Mesenchymal stem cell (in vitro differentiated cells and primary cell): ENCODE measurements at regions not wholly inside any gene's neighbourhood (a gene's known extent, or its start where the extent isn't known, plus 50 kb on each side); places are given as distances from the start of the nearest gene placed in this dataset.

ENCODE experiments used
- DNase-seq: peaks from one replicate; pipeline ENCODE4 v3.0.0-alpha.2; 2013
- H2AFZ ChIP-seq: one replicate; pipeline ENCODE4 v1.6.1; 2013; ENCODE audit warnings: low read depth, mild to moderate bottlenecking, control low read depth, inconsistent platforms, low read length, moderate library complexity
- H2AK5ac ChIP-seq: 2 replicates; pipeline ENCODE4 v1.6.1; 2013; ENCODE audit warnings: low read length, moderate library complexity, mild to moderate bottlenecking, inconsistent platforms; ENCODE audit not compliant: severe bottlenecking
- H2BK120ac ChIP-seq: one replicate; pipeline ENCODE4 v1.6.1; 2013; ENCODE audit warnings: low read depth, mild to moderate bottlenecking, inconsistent platforms, low read length, moderate library complexity
- H2BK12ac ChIP-seq, 2 experiments: one replicate each; pipeline ENCODE4 v1.6.1; 2013; ENCODE audit warnings: inconsistent platforms in 2 of 2, low read length in 2 of 2, mild to moderate bottlenecking in 2 of 2, moderate library complexity in 2 of 2, control low read depth in 1 of 2
- H2BK15ac ChIP-seq: one replicate; pipeline ENCODE4 v1.6.1; 2013; ENCODE audit warnings: mild to moderate bottlenecking, low read depth, inconsistent platforms; ENCODE audit not compliant: poor library complexity, severe bottlenecking
- H2BK5ac ChIP-seq: 2 replicates; pipeline ENCODE4 v1.6.1; 2013; ENCODE audit warnings: low read depth, mild to moderate bottlenecking, low read length, control low read depth, inconsistent platforms; ENCODE audit not compliant: poor library complexity, severe bottlenecking
- H3K14ac ChIP-seq, 2 experiments: one replicate each; pipeline ENCODE4 v1.6.1; 2013; ENCODE audit warnings: inconsistent platforms in 2 of 2, low read length in 2 of 2, control low read depth in 1 of 2, mild to moderate bottlenecking in 1 of 2, moderate library complexity in 1 of 2
- H3K18ac ChIP-seq, 2 experiments: one replicate each; pipeline ENCODE4 v1.6.1; 2013; ENCODE audit warnings: inconsistent platforms in 2 of 2, low read length in 2 of 2, control low read depth in 1 of 2, low read depth in 1 of 2, mild to moderate bottlenecking in 1 of 2
- H3K23ac ChIP-seq, 2 experiments: one replicate each; pipeline ENCODE4 v1.6.1; 2013; ENCODE audit warnings: inconsistent platforms in 2 of 2, low read length in 2 of 2, mild to moderate bottlenecking in 2 of 2, moderate library complexity in 2 of 2, control low read depth in 1 of 2
- H3K27ac ChIP-seq: 2 replicates; pipeline ENCODE4 v1.5.1; 2013; ENCODE audit warnings: mild to moderate bottlenecking, moderate library complexity, low read length, control low read depth, inconsistent platforms; ENCODE audit not compliant: poor library complexity, severe bottlenecking
- H3K27me3 ChIP-seq, 2 experiments: 2 replicates each; pipeline versions ENCODE4 v1.6.1 to v1.7.0; 2013; ENCODE audit warnings: low read length in 2 of 2, mild to moderate bottlenecking in 2 of 2, moderate library complexity in 2 of 2, control low read depth in 1 of 2, inconsistent platforms in 1 of 2; ENCODE audit not compliant: control insufficient read depth in 1 of 2, insufficient read depth in 1 of 2
- H3K36me3 ChIP-seq, 2 experiments: 2 replicates each; pipeline versions ENCODE4 v1.6.1 to v1.7.0; 2013; ENCODE audit warnings: low read length in 2 of 2, control low read depth in 1 of 2, inconsistent platforms in 1 of 2, low read depth in 1 of 2, mild to moderate bottlenecking in 1 of 2; ENCODE audit not compliant: insufficient read depth in 2 of 2, control insufficient read depth in 1 of 2
- H3K4ac ChIP-seq, 2 experiments: one replicate each; pipeline ENCODE4 v1.6.1; 2013; ENCODE audit warnings: inconsistent platforms in 2 of 2, low read length in 2 of 2, mild to moderate bottlenecking in 2 of 2, moderate library complexity in 2 of 2, control low read depth in 1 of 2, low read depth in 1 of 2
- H3K4me1 ChIP-seq: 2 replicates; pipeline ENCODE4 v1.6.1; 2013; ENCODE audit warnings: low read depth, low read length, control low read depth; ENCODE audit not compliant: control insufficient read depth, insufficient read depth
- H3K4me2 ChIP-seq: 2 replicates; pipeline ENCODE4 v1.6.1; 2013; ENCODE audit warnings: low read length, mild to moderate bottlenecking, inconsistent platforms; ENCODE audit not compliant: poor library complexity, severe bottlenecking
- H3K4me3 ChIP-seq, 2 experiments: 2 replicates each; pipeline versions ENCODE4 v1.5.1 to v1.7.0; 2013; ENCODE audit warnings: low read length in 2 of 2, mild to moderate bottlenecking in 2 of 2, control low read depth in 1 of 2, low read depth in 1 of 2; ENCODE audit not compliant: insufficient read depth in 1 of 2
- H3K79me1 ChIP-seq: replicated peaks from 2 replicates; pipeline ENCODE4 v1.6.1; 2013; ENCODE audit warnings: mild to moderate bottlenecking, control low read depth, low read length, inconsistent platforms; ENCODE audit not compliant: poor library complexity, severe bottlenecking
- H3K9ac ChIP-seq: 2 replicates; pipeline ENCODE4 v1.7.0; 2013; ENCODE audit warnings: mild to moderate bottlenecking, low read length, moderate library complexity
- H3K9me3 ChIP-seq: 2 replicates; pipeline ENCODE4 v1.7.0; 2013; ENCODE audit warnings: mild to moderate bottlenecking, low read length; ENCODE audit not compliant: control insufficient read depth
- H4K8ac ChIP-seq: one replicate; pipeline ENCODE4 v1.6.1; 2013; ENCODE audit warnings: inconsistent platforms, mild to moderate bottlenecking, low read length, moderate library complexity
- H4K91ac ChIP-seq: one replicate; pipeline ENCODE4 v1.6.1; 2013; ENCODE audit warnings: mild to moderate bottlenecking, low read length, inconsistent platforms
- WGBS: methylation state at CpG from one replicate; pipeline ENCODE4 v1.1.7; 2013; ENCODE audit warnings: mixed read lengths; 5-methylcytosine and 5-hydroxymethylcytosine counted together

DNA sequence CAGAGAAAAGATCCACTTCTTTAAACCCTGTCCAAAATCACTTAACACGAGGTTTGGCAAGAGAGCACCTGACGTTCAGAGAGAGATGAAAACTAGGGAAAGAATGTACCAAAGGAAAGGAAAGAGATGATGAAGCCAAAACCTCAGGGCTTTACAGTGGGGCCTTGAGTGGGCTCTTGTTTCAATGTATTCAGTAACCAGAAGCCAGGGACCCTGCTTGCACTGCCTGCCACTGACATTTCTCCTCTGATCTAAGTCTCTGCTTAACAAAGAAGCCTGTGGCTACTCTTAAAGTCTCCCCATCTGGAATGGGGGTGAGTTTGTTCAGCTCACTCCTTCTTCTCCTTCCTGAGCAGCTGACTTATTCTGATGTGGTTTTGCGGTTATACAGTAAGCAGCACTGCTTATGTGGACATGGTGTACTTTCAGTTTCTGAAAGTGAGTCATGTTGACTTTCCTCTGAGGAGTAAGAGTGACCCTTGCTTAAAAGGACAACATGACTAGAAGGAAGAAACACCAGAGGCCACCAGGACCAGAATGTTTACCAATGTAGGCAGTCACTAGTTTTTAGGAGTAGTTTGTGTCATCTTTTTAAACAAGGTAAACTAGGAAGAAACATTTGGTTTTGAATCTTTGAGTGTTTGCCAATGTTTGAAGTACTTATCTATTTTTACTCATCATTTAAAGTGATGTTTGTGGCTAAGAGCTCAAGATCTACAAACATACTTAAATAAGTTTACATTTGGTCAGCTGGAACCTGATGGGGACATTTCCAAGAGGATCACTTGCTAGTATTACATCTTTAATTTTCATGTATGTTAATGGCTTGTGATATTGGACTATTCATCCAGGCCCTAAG lies 87.4 kb downstream of the FASLG start:
- no peak overlapping the region for H4K91ac ChIP-seq
- H3K4me1 ChIP-seq: peaks cover 6% of the 10 kb centered on the region
- H3K14ac ChIP-seq: no peak overlapping the region
- H4K8ac ChIP-seq: no peak overlapping the region
- H2BK15ac ChIP-seq: no peak overlapping the region
- no peak overlapping the region for H3K23ac ChIP-seq
- H2BK12ac ChIP-seq: no peak overlapping the region
- 0% methylated on average over 3 of the region's 3 CpGs for WGBS
- H2AK5ac ChIP-seq: no peak overlapping the region
- peak overlapping the region; percentile 75 for H3K27ac ChIP-seq
- H2BK5ac ChIP-seq: no peak overlapping the region
- H3K18ac ChIP-seq: no peak overlapping the region
- peak overlapping the region; percentile 66 for H2BK120ac ChIP-seq
- no peaks in the 10 kb centered on the region for H3K79me1 ChIP-seq
- H3K4me3 ChIP-seq: peak overlapping the region in 1 of 2 experiments; percentile 37
- no peaks in the 10 kb centered on the region for H3K9me3 ChIP-seq
- peak; percentile 99 for DNase-seq
- H3K4me2 ChIP-seq: peak overlapping the region; percentile 24
- H3K4ac ChIP-seq: peak overlapping the region; percentile 35 to 63
- H3K27me3 ChIP-seq: peaks cover 0 to 4% of the 10 kb centered on the region in 2 experiments
- H2AFZ ChIP-seq: no peak overlapping the region
- peak overlapping the region; percentile 70 for H3K9ac ChIP-seq
- no peaks in the 10 kb centered on the region for H3K36me3 ChIP-seq

DNA sequence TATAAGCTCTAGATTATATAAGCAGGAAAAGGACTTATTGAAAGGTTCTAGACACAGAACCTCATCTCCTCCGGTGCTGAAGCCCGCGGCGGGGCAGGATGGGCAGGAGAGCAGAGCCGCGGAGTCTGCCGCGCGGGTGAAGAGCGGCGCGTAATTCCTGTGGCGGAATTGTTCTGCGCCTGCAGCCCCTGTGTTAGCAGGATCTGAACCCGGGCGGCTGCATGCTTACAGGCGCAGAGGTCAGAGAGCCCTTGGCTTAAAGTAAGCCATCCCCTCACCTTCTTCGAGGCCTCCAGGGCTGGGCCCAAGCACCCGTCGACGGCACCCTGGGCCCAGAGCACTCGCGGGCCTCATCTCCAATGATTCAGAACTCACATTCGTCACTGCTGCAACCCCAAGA lies 89.3 kb downstream of the FASLG start:
- Histone ChIP-seq H3K4me2 (no peak overlapping the region), H3K79me1 (no peaks in the 10 kb centered on the region), H3K9ac (no peak overlapping the region), H3K27me3 (peaks cover 0 to 9% of the 10 kb centered on the region in 2 experiments), H2BK120ac (no peak overlapping the region), H4K91ac (peak overlapping the region; percentile 21), H3K23ac (no peak overlapping the region), H4K8ac (no peak overlapping the region), H2BK15ac (peak overlapping the region; percentile 32), H3K14ac (peak overlapping the region in 1 of 2 experiments; percentile 48), H3K36me3 (no peaks in the 10 kb centered on the region), H2BK12ac (peak overlapping the region; percentile 80 to 97), H2AFZ (no peak overlapping the region), H3K18ac (peak overlapping the region; percentile 34 to 55), H2AK5ac (no peak overlapping the region), H3K4me3 (no peak overlapping the region), H3K27ac (no peak overlapping the region), H2BK5ac (no peak overlapping the region), H3K4ac (peak overlapping the region in 1 of 2 experiments; percentile 82), H3K4me1 (peaks cover 3% of the 10 kb centered on the region), H3K9me3 (no peaks in the 10 kb centered on the region)
- no peak for DNase-seq
- 96% methylated on average over 24 of the region's 24 CpGs for WGBS

DNA sequence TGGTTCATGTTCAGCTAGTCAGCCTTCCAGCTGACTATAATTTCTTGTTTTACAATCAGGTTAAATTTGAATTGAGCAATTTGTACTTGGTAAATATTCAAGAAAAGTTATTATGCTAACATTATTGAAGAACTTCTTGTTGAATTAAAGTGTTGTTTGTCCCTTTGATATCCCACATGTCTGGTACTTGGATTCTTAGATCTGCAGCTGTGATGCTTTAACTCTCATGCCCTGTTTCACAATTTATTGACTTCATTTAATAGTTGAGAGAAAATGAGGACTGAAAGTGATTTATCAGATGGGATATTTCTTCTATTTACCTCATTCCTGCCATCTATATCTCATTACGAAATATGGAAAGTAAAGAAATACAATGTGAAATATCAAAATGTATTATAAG lies 92.8 kb downstream of the FASLG start:
- H3K79me1 ChIP-seq: no peaks in the 10 kb centered on the region
- no peak overlapping the region for H3K4me2 ChIP-seq
- peaks cover 1% of the 10 kb centered on the region for H3K4me1 ChIP-seq
- no peak overlapping the region for H2BK5ac ChIP-seq
- no peaks in the 10 kb centered on the region for H3K9me3 ChIP-seq
- no peak overlapping the region for H3K27ac ChIP-seq
- H3K36me3 ChIP-seq: no peaks in the 10 kb centered on the region
- H3K4ac ChIP-seq: no peak overlapping the region
- H2BK120ac ChIP-seq: no peak overlapping the region
- no CpG with 5 or more reads among the region's 1 CpG for WGBS
- H4K8ac ChIP-seq: no peak overlapping the region
- no peak overlapping the region for H3K9ac ChIP-seq
- H2AFZ ChIP-seq: no peak overlapping the region
- no peak overlapping the region for H2AK5ac ChIP-seq
- H4K91ac ChIP-seq: no peak overlapping the region
- no peak overlapping the region for H2BK15ac ChIP-seq
- no peak overlapping the region for H3K23ac ChIP-seq
- no peak overlapping the region for H2BK12ac ChIP-seq
- no peak overlapping the region for H3K18ac ChIP-seq
- H3K14ac ChIP-seq: no peak overlapping the region
- H3K27me3 ChIP-seq: peaks cover 0 to 17% of the 10 kb centered on the region in 2 experiments
- no peak overlapping the region for H3K4me3 ChIP-seq
- no peak for DNase-seq

DNA sequence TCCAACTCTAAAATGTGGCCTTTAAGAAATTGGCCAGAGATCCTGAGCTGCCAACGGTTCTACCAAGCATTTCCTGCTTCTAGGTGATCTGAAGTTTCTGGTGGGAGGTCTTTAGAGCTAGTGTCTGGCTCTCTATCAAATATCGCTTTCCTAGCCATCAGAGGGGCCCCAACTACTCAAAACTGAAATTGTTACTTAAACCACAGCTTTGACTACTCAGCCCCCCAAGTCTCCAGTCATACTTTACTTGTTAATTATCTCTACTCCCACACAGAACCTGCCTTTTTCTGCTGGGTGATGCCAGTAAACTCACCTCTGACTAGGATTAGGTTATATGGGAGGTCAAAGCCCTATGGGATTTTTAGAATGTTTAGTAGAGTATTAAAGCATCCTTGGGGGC lies 95.1 kb downstream of the FASLG start:
- WGBS: 96% methylated on average over 2 of the region's 2 CpGs
- H3K79me1 ChIP-seq: no peaks in the 10 kb centered on the region
- no peak for DNase-seq

More for the DNA sequence above, 95.1 kb downstream of the FASLG start:
- Histone ChIP-seq H3K27ac (no peak overlapping the region), H4K8ac (no peak overlapping the region), H3K4me2 (no peak overlapping the region), H2BK12ac (no peak overlapping the region), H3K36me3 (no peaks in the 10 kb centered on the region), H3K23ac (no peak overlapping the region), H3K14ac (no peak overlapping the region), H3K4me3 (no peak overlapping the region), H3K9me3 (no peaks in the 10 kb centered on the region), H2AFZ (no peak overlapping the region), H2AK5ac (no peak overlapping the region), H3K27me3 (peaks cover 0 to 17% of the 10 kb centered on the region in 2 experiments), H3K4ac (no peak overlapping the region), H3K4me1 (no peaks in the 10 kb centered on the region), H2BK15ac (no peak overlapping the region), H2BK120ac (no peak overlapping the region), H2BK5ac (no peak overlapping the region), H3K9ac (no peak overlapping the region), H4K91ac (no peak overlapping the region), H3K18ac (no peak overlapping the region)
